ENCODE measurements at regions not wholly inside any gene's neighbourhood (a gene's known extent, or its start where the extent isn't known, plus 50 kb on each side); places are given as distances from the start of the nearest gene placed in this dataset.

- no peak for TF ChIP-seq POLR2AphosphoS5 (IDR thresholded peaks at IDR 0.05; ENCODE audit: low read depth, low read length)
- no peak for TF ChIP-seq YY1 (IDR thresholded peaks at IDR 0.05; ENCODE audit: extremely low read depth, insufficient replicate concordance, low read depth, low read length)
Measured at GRCh38 chr10:53072144-53072543, 299.6 kb upstream of the MBL2 start.
